Panc1 (cell line): ENCODE measurements at regions not wholly inside any gene's neighbourhood (a gene's known extent, or its start where the extent isn't known, plus 50 kb on each side); places are given as distances from the start of the nearest gene placed in this dataset.

Experiments
- ATAC-seq: fragments of 200-7000 bp; cut with Tn5 transposase; 2 replicates; pipeline ENCODE4 v1.9.1; 2020; ENCODE audit warnings: mild to moderate bottlenecking, moderate library complexity
- BruUV-seq: library from RNA; stranded (reverse); fragments of 400-500 nt; replicated peaks from 2 replicates; lab custom pipeline; 2021; lab: Mats Ljungman, UMichigan
- CTCF ChIA-PET: fragments of 300-600 bp; sonication (Branson Sonifier 250); formaldehyde crosslinking; loops from one replicate; lab custom pipeline; 2022; ENCODE audit warnings: antibody characterized with exemption; lab: Charles Lee
- POLR2A ChIA-PET: fragments of 300-600 bp; sonication (Branson Sonifier 250); formaldehyde crosslinking; loops from one replicate; lab custom pipeline; 2022; ENCODE audit warnings: antibody characterized with exemption; lab: Charles Lee
- DNase-seq: peaks from one replicate; pipeline ENCODE4 v3.0.0-alpha.2; 2010; ENCODE audit warnings: low read depth, low spot score
- H3K27ac ChIP-seq: 2 replicates; pipeline ENCODE4 v1.5.1; 2011; ENCODE audit warnings: mild to moderate bottlenecking, low read length, inconsistent platforms
- H3K27me3 ChIP-seq: fragments of 200-500 bp; sonication (Bioruptor generic); 2 replicates; pipeline ENCODE4 v1.6.0; 2014; ENCODE audit warnings: low read length, inconsistent platforms; ENCODE audit not compliant: control insufficient read depth, insufficient read depth
- H3K36me3 ChIP-seq: fragments of 200-500 bp; sonication (Bioruptor generic); 2 replicates; pipeline ENCODE4 v1.5.1; 2014; ENCODE audit warnings: inconsistent platforms, mild to moderate bottlenecking, low read length, moderate library complexity; ENCODE audit not compliant: control insufficient read depth, insufficient read depth
- H3K4me1 ChIP-seq: 2 replicates; pipeline ENCODE4 v1.5.1; 2011; ENCODE audit warnings: inconsistent platforms, mild to moderate bottlenecking, low read length, moderate library complexity; ENCODE audit not compliant: control insufficient read depth, insufficient read depth
- H3K4me3 ChIP-seq, 2 experiments: 2 replicates each; pipeline ENCODE4 v1.5.1; 2011 to 2012; ENCODE audit warnings: low read depth in 2 of 2, low read length in 2 of 2, mild to moderate bottlenecking in 2 of 2, inconsistent platforms in 1 of 2, moderate library complexity in 1 of 2
- H3K9me3 ChIP-seq: fragments of 200-500 bp; sonication (Bioruptor generic); 2 replicates; pipeline ENCODE4 v1.5.1; 2014; ENCODE audit warnings: low read depth, mild to moderate bottlenecking, inconsistent platforms, low read length, moderate library complexity; ENCODE audit not compliant: control insufficient read depth, insufficient read depth
- POLR2AphosphoS5 ChIP-seq: IDR thresholded peaks from 2 replicates; pipeline ENCODE4 v1.6.1; 2012; ENCODE audit warnings: mild to moderate bottlenecking, low read depth, low read length, moderate library complexity
- SIN3A ChIP-seq: IDR thresholded peaks from 2 replicates; pipeline ENCODE4 v1.6.1; 2012; ENCODE audit warnings: low read depth, mild to moderate bottlenecking, low read length, moderate library complexity, borderline replicate concordance; ENCODE audit not compliant: insufficient read depth
- TCF7L2 ChIP-seq: IDR thresholded peaks from 2 replicates; pipeline ENCODE4 v1.6.1; 2011; ENCODE audit warnings: mild to moderate bottlenecking, low read depth, low read length, inconsistent platforms
- in situ Hi-C: cut with HindIII; loops from 2 replicates; pipeline ENCODE4 v1.10.0; 2016; ENCODE audit warnings: low sequenced_read_pairs, low pct_unique_long_range_greater_than_20kb
- intact Hi-C: fragments of 100-400 bp; cut with micrococcal nuclease; formaldehyde crosslinking; loops from one replicate; pipeline ENCODE4 v1.10.0; 2022; ENCODE audit not compliant: unreplicated experiment
- TF ChIP-seq, protein P1 (sequence below): fragments of 450-650 bp; IDR thresholded peaks from 2 replicates; pipeline ENCODE4 v1.5.1; 2017; ENCODE audit warnings: mild to moderate bottlenecking
- TF ChIP-seq, protein P2 (sequence below), 2 experiments: IDR thresholded peaks; 2 replicates each; pipeline ENCODE4 v1.6.1; 2011 to 2012; ENCODE audit warnings: low read depth in 2 of 2, control low read depth in 1 of 2, low read length in 1 of 2, mild to moderate bottlenecking in 1 of 2, moderate library complexity in 1 of 2; ENCODE audit not compliant: insufficient read depth in 1 of 2

GRCh38 chr2:7826656-7827055 lies 855.2 kb upstream of the ID2 start:
- ChIA-PET POLR2A (no interaction called here), CTCF (no interaction called here)
- in situ Hi-C loops (no loop called here), intact Hi-C loops (no loop called here)
- no TSS peak for BruUV-seq
- Histone ChIP-seq H3K27me3 (no peaks in the 10 kb centered on the region), H3K36me3 (no peaks in the 10 kb centered on the region), H3K9me3 (no peaks in the 10 kb centered on the region), H3K4me3 (no peak overlapping the region), H3K27ac (no peak overlapping the region), H3K4me1 (no peaks in the 10 kb centered on the region)
- TF ChIP-seq TCF7L2 (no peak), SIN3A (no peak), POLR2AphosphoS5 (no peak)
- TF ChIP-seq, protein P1, sequence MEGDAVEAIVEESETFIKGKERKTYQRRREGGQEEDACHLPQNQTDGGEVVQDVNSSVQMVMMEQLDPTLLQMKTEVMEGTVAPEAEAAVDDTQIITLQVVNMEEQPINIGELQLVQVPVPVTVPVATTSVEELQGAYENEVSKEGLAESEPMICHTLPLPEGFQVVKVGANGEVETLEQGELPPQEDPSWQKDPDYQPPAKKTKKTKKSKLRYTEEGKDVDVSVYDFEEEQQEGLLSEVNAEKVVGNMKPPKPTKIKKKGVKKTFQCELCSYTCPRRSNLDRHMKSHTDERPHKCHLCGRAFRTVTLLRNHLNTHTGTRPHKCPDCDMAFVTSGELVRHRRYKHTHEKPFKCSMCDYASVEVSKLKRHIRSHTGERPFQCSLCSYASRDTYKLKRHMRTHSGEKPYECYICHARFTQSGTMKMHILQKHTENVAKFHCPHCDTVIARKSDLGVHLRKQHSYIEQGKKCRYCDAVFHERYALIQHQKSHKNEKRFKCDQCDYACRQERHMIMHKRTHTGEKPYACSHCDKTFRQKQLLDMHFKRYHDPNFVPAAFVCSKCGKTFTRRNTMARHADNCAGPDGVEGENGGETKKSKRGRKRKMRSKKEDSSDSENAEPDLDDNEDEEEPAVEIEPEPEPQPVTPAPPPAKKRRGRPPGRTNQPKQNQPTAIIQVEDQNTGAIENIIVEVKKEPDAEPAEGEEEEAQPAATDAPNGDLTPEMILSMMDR: no peak
- TF ChIP-seq, protein P2, sequence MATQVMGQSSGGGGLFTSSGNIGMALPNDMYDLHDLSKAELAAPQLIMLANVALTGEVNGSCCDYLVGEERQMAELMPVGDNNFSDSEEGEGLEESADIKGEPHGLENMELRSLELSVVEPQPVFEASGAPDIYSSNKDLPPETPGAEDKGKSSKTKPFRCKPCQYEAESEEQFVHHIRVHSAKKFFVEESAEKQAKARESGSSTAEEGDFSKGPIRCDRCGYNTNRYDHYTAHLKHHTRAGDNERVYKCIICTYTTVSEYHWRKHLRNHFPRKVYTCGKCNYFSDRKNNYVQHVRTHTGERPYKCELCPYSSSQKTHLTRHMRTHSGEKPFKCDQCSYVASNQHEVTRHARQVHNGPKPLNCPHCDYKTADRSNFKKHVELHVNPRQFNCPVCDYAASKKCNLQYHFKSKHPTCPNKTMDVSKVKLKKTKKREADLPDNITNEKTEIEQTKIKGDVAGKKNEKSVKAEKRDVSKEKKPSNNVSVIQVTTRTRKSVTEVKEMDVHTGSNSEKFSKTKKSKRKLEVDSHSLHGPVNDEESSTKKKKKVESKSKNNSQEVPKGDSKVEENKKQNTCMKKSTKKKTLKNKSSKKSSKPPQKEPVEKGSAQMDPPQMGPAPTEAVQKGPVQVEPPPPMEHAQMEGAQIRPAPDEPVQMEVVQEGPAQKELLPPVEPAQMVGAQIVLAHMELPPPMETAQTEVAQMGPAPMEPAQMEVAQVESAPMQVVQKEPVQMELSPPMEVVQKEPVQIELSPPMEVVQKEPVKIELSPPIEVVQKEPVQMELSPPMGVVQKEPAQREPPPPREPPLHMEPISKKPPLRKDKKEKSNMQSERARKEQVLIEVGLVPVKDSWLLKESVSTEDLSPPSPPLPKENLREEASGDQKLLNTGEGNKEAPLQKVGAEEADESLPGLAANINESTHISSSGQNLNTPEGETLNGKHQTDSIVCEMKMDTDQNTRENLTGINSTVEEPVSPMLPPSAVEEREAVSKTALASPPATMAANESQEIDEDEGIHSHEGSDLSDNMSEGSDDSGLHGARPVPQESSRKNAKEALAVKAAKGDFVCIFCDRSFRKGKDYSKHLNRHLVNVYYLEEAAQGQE (IDR thresholded peaks at IDR 0.05; ENCODE audit: insufficient read depth in 1 of 2, low read depth in 2 of 2, low read length in 1 of 2): no peak
- DNase-seq (no peak), ATAC-seq (no peak)

GRCh38 chr2:7829241-7829640 lies 852.6 kb upstream of the ID2 start:
- no peak overlapping the region for H3K4me3 ChIP-seq
- H3K36me3 ChIP-seq: no peaks in the 10 kb centered on the region
- BruUV-seq: no TSS peak
- POLR2A ChIA-PET: no interaction called here
- H3K27me3 ChIP-seq: no peaks in the 10 kb centered on the region
- ATAC-seq (no peak), DNase-seq (no peak)
- TF ChIP-seq, protein P1: no peak
- no peak for TF ChIP-seq TCF7L2
- no peak for TF ChIP-seq SIN3A
- TF ChIP-seq, protein P2 (IDR thresholded peaks at IDR 0.05; ENCODE audit: insufficient read depth in 1 of 2, low read depth in 2 of 2, low read length in 1 of 2): no peak
- no peak for TF ChIP-seq POLR2AphosphoS5
- H3K9me3 ChIP-seq: no peaks in the 10 kb centered on the region
- H3K27ac ChIP-seq: no peak overlapping the region
- intact Hi-C loops (no loop called here), in situ Hi-C loops (no loop called here)
- CTCF ChIA-PET: no interaction called here
- H3K4me1 ChIP-seq: no peaks in the 10 kb centered on the region
